ENCODE measurements at regions not wholly inside any gene's neighbourhood (a gene's known extent, or its start where the extent isn't known, plus 50 kb on each side); places are given as distances from the start of the nearest gene placed in this dataset.
"Not testable (repeated sequence)": the region's sequence is repeated elsewhere in the genome, so short reads cannot be mapped to it uniquely, and the experiment has no call there.

- H3K27ac Mint-ChIP-seq (ENCODE audit: unreplicated experiment) = no peak overlapping the region
- H3K4me3 Mint-ChIP-seq (ENCODE audit: unreplicated experiment) = no peak overlapping the region
- TF ChIP-seq, protein P1, sequence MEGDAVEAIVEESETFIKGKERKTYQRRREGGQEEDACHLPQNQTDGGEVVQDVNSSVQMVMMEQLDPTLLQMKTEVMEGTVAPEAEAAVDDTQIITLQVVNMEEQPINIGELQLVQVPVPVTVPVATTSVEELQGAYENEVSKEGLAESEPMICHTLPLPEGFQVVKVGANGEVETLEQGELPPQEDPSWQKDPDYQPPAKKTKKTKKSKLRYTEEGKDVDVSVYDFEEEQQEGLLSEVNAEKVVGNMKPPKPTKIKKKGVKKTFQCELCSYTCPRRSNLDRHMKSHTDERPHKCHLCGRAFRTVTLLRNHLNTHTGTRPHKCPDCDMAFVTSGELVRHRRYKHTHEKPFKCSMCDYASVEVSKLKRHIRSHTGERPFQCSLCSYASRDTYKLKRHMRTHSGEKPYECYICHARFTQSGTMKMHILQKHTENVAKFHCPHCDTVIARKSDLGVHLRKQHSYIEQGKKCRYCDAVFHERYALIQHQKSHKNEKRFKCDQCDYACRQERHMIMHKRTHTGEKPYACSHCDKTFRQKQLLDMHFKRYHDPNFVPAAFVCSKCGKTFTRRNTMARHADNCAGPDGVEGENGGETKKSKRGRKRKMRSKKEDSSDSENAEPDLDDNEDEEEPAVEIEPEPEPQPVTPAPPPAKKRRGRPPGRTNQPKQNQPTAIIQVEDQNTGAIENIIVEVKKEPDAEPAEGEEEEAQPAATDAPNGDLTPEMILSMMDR (IDR thresholded peaks at IDR 0.05; ENCODE audit: unreplicated experiment) = no peak
- peaks cover 7% of the 10 kb centered on the region for H3K9me3 Mint-ChIP-seq (ENCODE audit: unreplicated experiment)
- no peaks in the 10 kb centered on the region for H3K36me3 Mint-ChIP-seq (ENCODE audit: low read depth, unreplicated experiment)
- DNase-seq (ENCODE audit: low spot score) = no peak
- peaks cover 8% of the 10 kb centered on the region for H3K27me3 Mint-ChIP-seq (ENCODE audit: unreplicated experiment)
- H3K4me1 Mint-ChIP-seq (ENCODE audit: unreplicated experiment) = peaks cover 6% of the 10 kb centered on the region
Observed at GRCh38 chr13:111434578-111435159, 114.2 kb downstream of the TEX29 start.

GRCh38 chr13:111436446-111436845 lies 116.0 kb downstream of the TEX29 start:
- DNase-seq (ENCODE audit: low spot score) = no peak
- peaks cover 7% of the 10 kb centered on the region for H3K9me3 Mint-ChIP-seq (ENCODE audit: unreplicated experiment)
- TF ChIP-seq, protein P1 (IDR thresholded peaks at IDR 0.05; ENCODE audit: unreplicated experiment) = no peak
- no peak overlapping the region for H3K27ac Mint-ChIP-seq (ENCODE audit: unreplicated experiment)
- no peak overlapping the region for H3K4me3 Mint-ChIP-seq (ENCODE audit: unreplicated experiment)
- peaks cover 3% of the 10 kb centered on the region for H3K36me3 Mint-ChIP-seq (ENCODE audit: low read depth, unreplicated experiment)
- peaks cover 6% of the 10 kb centered on the region for H3K4me1 Mint-ChIP-seq (ENCODE audit: unreplicated experiment)
- H3K27me3 Mint-ChIP-seq (ENCODE audit: unreplicated experiment) = peaks cover 12% of the 10 kb centered on the region

GRCh38 chr13:111437417-111437816 lies 117.0 kb downstream of the TEX29 start:
- Mint-ChIP-seq H3K36me3 (ENCODE audit: low read depth, unreplicated experiment) (peaks cover 3% of the 10 kb centered on the region), H3K27me3 (ENCODE audit: unreplicated experiment) (peaks cover 12% of the 10 kb centered on the region), H3K4me3 (ENCODE audit: unreplicated experiment) (no peak overlapping the region), H3K27ac (ENCODE audit: unreplicated experiment) (no peak overlapping the region), H3K4me1 (ENCODE audit: unreplicated experiment) (peaks cover 6% of the 10 kb centered on the region), H3K9me3 (ENCODE audit: unreplicated experiment) (peaks cover 7% of the 10 kb centered on the region)
- DNase-seq (ENCODE audit: low spot score) = no peak
- TF ChIP-seq, protein P1 (IDR thresholded peaks at IDR 0.05; ENCODE audit: unreplicated experiment) = no peak

DNA sequence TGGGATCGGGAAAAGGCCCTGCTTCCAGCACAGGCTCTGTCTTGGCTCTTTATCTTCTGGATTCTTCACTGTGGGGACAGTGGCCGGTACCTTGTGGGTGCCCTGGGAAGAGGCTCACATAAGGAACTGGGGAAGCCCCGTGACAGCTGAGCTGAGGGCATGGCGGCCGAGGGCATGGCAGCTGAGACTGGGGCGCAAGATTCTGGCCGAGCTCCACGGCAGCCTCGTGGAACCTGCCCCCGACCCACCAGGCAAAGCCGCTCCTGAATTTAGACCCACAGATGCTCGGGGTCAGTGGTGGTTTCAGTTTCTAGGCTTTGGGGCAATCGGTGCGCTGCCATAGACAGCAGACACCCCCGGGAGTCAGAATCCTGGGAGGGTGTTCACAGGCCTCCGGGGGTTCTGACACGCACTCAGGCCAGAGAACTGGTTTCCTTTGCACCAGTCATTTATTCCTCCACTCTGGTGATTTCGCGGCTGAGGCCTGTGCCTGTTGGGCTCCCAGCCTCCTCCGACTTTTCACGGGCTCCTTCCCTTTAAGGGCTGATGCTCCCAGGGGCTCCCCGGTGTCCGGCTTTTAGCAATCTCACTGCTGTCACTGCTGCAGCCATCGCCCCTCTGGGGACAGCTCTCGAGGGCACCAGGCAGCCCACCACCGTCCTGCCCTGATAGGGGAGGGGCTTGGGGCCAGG lies 117.6 kb downstream of the TEX29 start:
- H3K36me3 Mint-ChIP-seq (ENCODE audit: low read depth, unreplicated experiment) = peaks cover 3% of the 10 kb centered on the region
- peaks cover 7% of the 10 kb centered on the region for H3K9me3 Mint-ChIP-seq (ENCODE audit: unreplicated experiment)
- H3K27ac Mint-ChIP-seq (ENCODE audit: unreplicated experiment) = no peak overlapping the region
- H3K4me3 Mint-ChIP-seq (ENCODE audit: unreplicated experiment) = no peak overlapping the region
- no peak for DNase-seq (ENCODE audit: low spot score)
- peaks cover 10% of the 10 kb centered on the region for H3K27me3 Mint-ChIP-seq (ENCODE audit: unreplicated experiment)
- TF ChIP-seq, protein P1 (IDR thresholded peaks at IDR 0.05; ENCODE audit: unreplicated experiment) = no peak
- H3K4me1 Mint-ChIP-seq (ENCODE audit: unreplicated experiment) = peaks cover 4% of the 10 kb centered on the region

DNA sequence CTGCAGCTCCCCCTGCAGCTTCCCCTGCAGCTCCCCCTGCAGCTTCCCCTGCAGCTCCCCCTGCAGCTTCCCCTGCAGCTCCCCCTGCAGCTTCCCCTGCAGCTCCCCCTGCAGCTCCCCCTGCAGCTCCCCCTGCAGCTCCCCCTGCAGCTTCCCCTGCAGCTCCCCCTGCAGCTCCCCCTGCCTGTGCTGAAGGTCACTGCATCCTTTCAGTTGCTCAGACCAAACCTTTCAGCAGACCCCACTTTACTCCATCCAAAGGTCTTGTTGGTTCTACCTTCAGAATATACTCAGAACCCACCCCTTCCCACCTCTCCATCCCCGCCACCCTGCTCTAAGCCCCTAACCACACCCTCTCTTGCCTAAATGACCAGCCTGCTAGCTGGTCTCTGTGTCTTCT lies 120.0 kb downstream of the TEX29 start:
- not testable (repeated sequence) for H3K27ac Mint-ChIP-seq (ENCODE audit: unreplicated experiment); H3K9me3 Mint-ChIP-seq (ENCODE audit: unreplicated experiment); H3K27me3 Mint-ChIP-seq (ENCODE audit: unreplicated experiment); H3K4me1 Mint-ChIP-seq (ENCODE audit: unreplicated experiment); H3K4me3 Mint-ChIP-seq (ENCODE audit: unreplicated experiment); H3K36me3 Mint-ChIP-seq (ENCODE audit: low read depth, unreplicated experiment)
- peak; percentile 44 for DNase-seq (ENCODE audit: low spot score)
- TF ChIP-seq, protein P1 (IDR thresholded peaks at IDR 0.05; ENCODE audit: unreplicated experiment) = peak; percentile 31
